HEK293T (cell line): ENCODE measurements at regions not wholly inside any gene's neighbourhood (a gene's known extent, or its start where the extent isn't known, plus 50 kb on each side); places are given as distances from the start of the nearest gene placed in this dataset.

ENCODE experiments used
- ARNT ChIP-seq: fragments of 450-650 bp; IDR thresholded peaks from 2 replicates; pipeline ENCODE4 v1.6.1; 2017; ENCODE audit warnings: mild to moderate bottlenecking
- BHLHE40 ChIP-seq: fragments of 450-650 bp; IDR thresholded peaks from 2 replicates; pipeline ENCODE4 v1.6.1; 2016; ENCODE audit warnings: mild to moderate bottlenecking, moderate library complexity, borderline replicate concordance
- CTBP1 ChIP-seq: fragments of 450-650 bp; IDR thresholded peaks from 2 replicates; pipeline ENCODE4 v1.6.1; 2016; ENCODE audit warnings: borderline replicate concordance
- ELF4 ChIP-seq: fragments of 450-650 bp; IDR thresholded peaks from 2 replicates; pipeline ENCODE4 v1.6.1; 2017; ENCODE audit warnings: antibody characterized with exemption
- FOXK2 ChIP-seq: fragments of 450-650 bp; IDR thresholded peaks from 2 replicates; pipeline ENCODE4 v1.6.1; 2016; ENCODE audit warnings: mild to moderate bottlenecking
- FOXM1 ChIP-seq: fragments of 450-650 bp; IDR thresholded peaks from 2 replicates; pipeline ENCODE4 v1.6.1; 2017; ENCODE audit warnings: mild to moderate bottlenecking, borderline replicate concordance
- NFRKB ChIP-seq: fragments of 450-650 bp; IDR thresholded peaks from 2 replicates; pipeline ENCODE4 v1.6.1; 2016; ENCODE audit warnings: mild to moderate bottlenecking, moderate library complexity
- SP1 ChIP-seq: fragments of 450-650 bp; IDR thresholded peaks from 2 replicates; pipeline ENCODE4 v1.6.1; 2017
- SUZ12 ChIP-seq: fragments of 450-650 bp; IDR thresholded peaks from 2 replicates; pipeline ENCODE4 v1.6.1; 2016; ENCODE audit warnings: mild to moderate bottlenecking
- TARDBP ChIP-seq: fragments of 450-650 bp; IDR thresholded peaks from 2 replicates; pipeline ENCODE4 v1.6.1; 2016
- ZNF384 ChIP-seq: fragments of 450-650 bp; IDR thresholded peaks from 2 replicates; pipeline ENCODE4 v1.6.1; 2016

- no peak for TF ChIP-seq SUZ12
- TF ChIP-seq FOXK2, result no peak
- no peak for TF ChIP-seq ARNT
- no peak for TF ChIP-seq SP1
- no peak for TF ChIP-seq CTBP1
- TF ChIP-seq BHLHE40, result no peak
- no peak for TF ChIP-seq ZNF384
- no peak for TF ChIP-seq TARDBP
- no peak for TF ChIP-seq NFRKB
- no peak for TF ChIP-seq FOXM1
- TF ChIP-seq ELF4, result no peak
Observed at GRCh38 chr7:124191713-124192112, 158.8 kb upstream of the TMEM229A start.
